ENCODE measurements at regions not wholly inside any gene's neighbourhood (a gene's known extent, or its start where the extent isn't known, plus 50 kb on each side); places are given as distances from the start of the nearest gene placed in this dataset.

DNA sequence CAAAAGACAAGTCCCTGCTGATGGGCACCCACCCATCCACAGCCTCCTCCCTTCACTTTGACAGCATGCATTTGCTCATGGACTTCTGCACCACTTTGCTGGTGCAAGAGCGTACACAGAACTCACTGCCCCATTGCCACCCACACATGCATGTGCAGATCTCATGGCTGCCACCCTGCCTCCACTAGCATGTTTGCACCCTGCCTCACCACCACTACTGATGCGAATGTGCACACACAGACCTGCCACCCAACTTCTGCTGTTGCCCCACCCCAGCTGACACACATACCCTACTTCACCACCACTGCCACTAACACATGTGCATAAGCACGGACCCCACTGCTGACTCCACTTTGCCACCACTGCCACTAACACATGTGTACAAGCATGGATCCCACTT, 64.9 kb upstream of the EYS start:
- no peaks in the 10 kb centered on the region for H3K4me1 ChIP-seq (ENCODE audit: control insufficient read depth, insufficient read depth, low read length)
- ChIA-PET POLR2A (no interaction called here), CTCF (no interaction called here), SMC1A (ENCODE audit: uncharacterized antibody, unreplicated experiment) (no interaction called here), RAD21 (ENCODE audit: unreplicated experiment) (no interaction called here)
- WGBS (ENCODE audit: insufficient coverage, insufficient replicate concordance, low lambda C conversion rate, missing lambda C conversion rate), result 3% methylated on average over 3 of the region's 3 CpGs
- H3K4me2 ChIP-seq (ENCODE audit: control insufficient read depth, insufficient read depth), result no peak overlapping the region
- H3K36me3 ChIP-seq (ENCODE audit: control insufficient read depth in 2 of 2, insufficient read depth in 2 of 2, low read length in 1 of 2), result no peaks in the 10 kb centered on the region
- in situ Hi-C loops (cut with MboI), result no loop called here
- intact Hi-C loops (cut with micrococcal nuclease; ENCODE audit: unreplicated experiment), result no loop called here
- H3K27ac ChIP-seq (ENCODE audit: control insufficient read depth, insufficient read depth), result no peak overlapping the region
- ATAC-seq (no peak), DNase-seq (ENCODE audit: low read depth, low spot score) (no peak), FAIRE-seq (no peak)
- no peak for TF ChIP-seq ZNF274 (IDR thresholded peaks at IDR 0.05; ENCODE audit: insufficient read depth, insufficient read length)
- TF ChIP-seq NR2F1 (conservative IDR thresholded peaks at IDR 0.05), result no peak
- TF ChIP-seq, protein P1, sequence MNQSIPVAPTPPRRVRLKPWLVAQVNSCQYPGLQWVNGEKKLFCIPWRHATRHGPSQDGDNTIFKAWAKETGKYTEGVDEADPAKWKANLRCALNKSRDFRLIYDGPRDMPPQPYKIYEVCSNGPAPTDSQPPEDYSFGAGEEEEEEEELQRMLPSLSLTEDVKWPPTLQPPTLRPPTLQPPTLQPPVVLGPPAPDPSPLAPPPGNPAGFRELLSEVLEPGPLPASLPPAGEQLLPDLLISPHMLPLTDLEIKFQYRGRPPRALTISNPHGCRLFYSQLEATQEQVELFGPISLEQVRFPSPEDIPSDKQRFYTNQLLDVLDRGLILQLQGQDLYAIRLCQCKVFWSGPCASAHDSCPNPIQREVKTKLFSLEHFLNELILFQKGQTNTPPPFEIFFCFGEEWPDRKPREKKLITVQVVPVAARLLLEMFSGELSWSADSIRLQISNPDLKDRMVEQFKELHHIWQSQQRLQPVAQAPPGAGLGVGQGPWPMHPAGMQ (IDR thresholded peaks at IDR 0.05; ENCODE audit: borderline replicate concordance), result no peak
- no peak for TF ChIP-seq KAT2A (conservative IDR thresholded peaks at IDR 0.05; ENCODE audit: control insufficient read depth, low read depth, low read length)
- TF ChIP-seq TCF7 (IDR thresholded peaks at IDR 0.05; ENCODE audit: borderline replicate concordance), result no peak
- no peak for TF ChIP-seq DPF2 (IDR thresholded peaks at IDR 0.05)
- TF ChIP-seq ZZZ3 (IDR thresholded peaks at IDR 0.05; ENCODE audit: control insufficient read depth, insufficient read length, low read depth), result no peak
- no peak for TF ChIP-seq JUNB (IDR thresholded peaks at IDR 0.05)
- no peak for TF ChIP-seq MTA2 (IDR thresholded peaks at IDR 0.05; ENCODE audit: low read depth)
- no peak for TF ChIP-seq SIN3A (IDR thresholded peaks at IDR 0.05; ENCODE audit: low read depth, low read length)
- TF ChIP-seq KDM1A (IDR thresholded peaks at IDR 0.05; ENCODE audit: borderline replicate concordance), result no peak
- no peak for TF ChIP-seq SRF (IDR thresholded peaks at IDR 0.05; ENCODE audit: low read depth in 2 of 2, low read length in 2 of 2)
- TF ChIP-seq, protein P2, sequence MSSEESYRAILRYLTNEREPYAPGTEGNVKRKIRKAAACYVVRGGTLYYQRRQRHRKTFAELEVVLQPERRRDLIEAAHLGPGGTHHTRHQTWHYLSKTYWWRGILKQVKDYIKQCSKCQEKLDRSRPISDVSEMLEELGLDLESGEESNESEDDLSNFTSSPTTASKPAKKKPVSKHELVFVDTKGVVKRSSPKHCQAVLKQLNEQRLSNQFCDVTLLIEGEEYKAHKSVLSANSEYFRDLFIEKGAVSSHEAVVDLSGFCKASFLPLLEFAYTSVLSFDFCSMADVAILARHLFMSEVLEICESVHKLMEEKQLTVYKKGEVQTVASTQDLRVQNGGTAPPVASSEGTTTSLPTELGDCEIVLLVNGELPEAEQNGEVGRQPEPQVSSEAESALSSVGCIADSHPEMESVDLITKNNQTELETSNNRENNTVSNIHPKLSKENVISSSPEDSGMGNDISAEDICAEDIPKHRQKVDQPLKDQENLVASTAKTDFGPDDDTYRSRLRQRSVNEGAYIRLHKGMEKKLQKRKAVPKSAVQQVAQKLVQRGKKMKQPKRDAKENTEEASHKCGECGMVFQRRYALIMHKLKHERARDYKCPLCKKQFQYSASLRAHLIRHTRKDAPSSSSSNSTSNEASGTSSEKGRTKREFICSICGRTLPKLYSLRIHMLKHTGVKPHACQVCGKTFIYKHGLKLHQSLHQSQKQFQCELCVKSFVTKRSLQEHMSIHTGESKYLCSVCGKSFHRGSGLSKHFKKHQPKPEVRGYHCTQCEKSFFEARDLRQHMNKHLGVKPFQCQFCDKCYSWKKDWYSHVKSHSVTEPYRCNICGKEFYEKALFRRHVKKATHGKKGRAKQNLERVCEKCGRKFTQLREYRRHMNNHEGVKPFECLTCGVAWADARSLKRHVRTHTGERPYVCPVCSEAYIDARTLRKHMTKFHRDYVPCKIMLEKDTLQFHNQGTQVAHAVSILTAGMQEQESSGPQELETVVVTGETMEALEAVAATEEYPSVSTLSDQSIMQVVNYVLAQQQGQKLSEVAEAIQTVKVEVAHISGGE (CRISPR knock-in tag; IDR thresholded peaks at IDR 0.05), result no peak
- TF ChIP-seq, protein P3, sequence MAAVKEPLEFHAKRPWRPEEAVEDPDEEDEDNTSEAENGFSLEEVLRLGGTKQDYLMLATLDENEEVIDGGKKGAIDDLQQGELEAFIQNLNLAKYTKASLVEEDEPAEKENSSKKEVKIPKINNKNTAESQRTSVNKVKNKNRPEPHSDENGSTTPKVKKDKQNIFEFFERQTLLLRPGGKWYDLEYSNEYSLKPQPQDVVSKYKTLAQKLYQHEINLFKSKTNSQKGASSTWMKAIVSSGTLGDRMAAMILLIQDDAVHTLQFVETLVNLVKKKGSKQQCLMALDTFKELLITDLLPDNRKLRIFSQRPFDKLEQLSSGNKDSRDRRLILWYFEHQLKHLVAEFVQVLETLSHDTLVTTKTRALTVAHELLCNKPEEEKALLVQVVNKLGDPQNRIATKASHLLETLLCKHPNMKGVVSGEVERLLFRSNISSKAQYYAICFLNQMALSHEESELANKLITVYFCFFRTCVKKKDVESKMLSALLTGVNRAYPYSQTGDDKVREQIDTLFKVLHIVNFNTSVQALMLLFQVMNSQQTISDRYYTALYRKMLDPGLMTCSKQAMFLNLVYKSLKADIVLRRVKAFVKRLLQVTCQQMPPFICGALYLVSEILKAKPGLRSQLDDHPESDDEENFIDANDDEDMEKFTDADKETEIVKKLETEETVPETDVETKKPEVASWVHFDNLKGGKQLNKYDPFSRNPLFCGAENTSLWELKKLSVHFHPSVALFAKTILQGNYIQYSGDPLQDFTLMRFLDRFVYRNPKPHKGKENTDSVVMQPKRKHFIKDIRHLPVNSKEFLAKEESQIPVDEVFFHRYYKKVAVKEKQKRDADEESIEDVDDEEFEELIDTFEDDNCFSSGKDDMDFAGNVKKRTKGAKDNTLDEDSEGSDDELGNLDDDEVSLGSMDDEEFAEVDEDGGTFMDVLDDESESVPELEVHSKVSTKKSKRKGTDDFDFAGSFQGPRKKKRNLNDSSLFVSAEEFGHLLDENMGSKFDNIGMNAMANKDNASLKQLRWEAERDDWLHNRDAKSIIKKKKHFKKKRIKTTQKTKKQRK (IDR thresholded peaks at IDR 0.05; ENCODE audit: low read depth, low read length), result no peak
- TF ChIP-seq RAD21 (IDR thresholded peaks at IDR 0.05; ENCODE audit: insufficient read depth, low read depth, low read length), result no peak
- TF ChIP-seq CBFB (IDR thresholded peaks at IDR 0.05; ENCODE audit: low read depth), result no peak
- TF ChIP-seq RBBP5 (conservative IDR thresholded peaks at IDR 0.05), result no peak
- no peak for TF ChIP-seq KLF5 (IDR thresholded peaks at IDR 0.05; ENCODE audit: partially characterized antibody)
- BruUV-seq (replicated peaks), result no TSS peak
- H4K20me1 ChIP-seq (ENCODE audit: control insufficient read depth, insufficient read depth), result no peaks in the 10 kb centered on the region
- H3K4me3 ChIP-seq, result no peak overlapping the region
- H3K27me3 ChIP-seq (replicated peaks in 1 of 2; ENCODE audit: control insufficient read depth in 2 of 2, insufficient read depth in 2 of 2, low read length in 1 of 2), result no peaks in the 10 kb centered on the region
- no peak overlapping the region for H2AFZ ChIP-seq (ENCODE audit: control insufficient read depth, low read depth, low read length)
- no peaks in the 10 kb centered on the region for H3K79me2 ChIP-seq (ENCODE audit: control insufficient read depth, insufficient read depth, low read length)
- H3K9ac ChIP-seq (ENCODE audit: control insufficient read depth, insufficient read depth, low read length), result no peak overlapping the region
- H3K9me3 ChIP-seq (replicated peaks; ENCODE audit: control insufficient read depth, insufficient read depth, low read length), result no peaks in the 10 kb centered on the region
